Adipocyte (in vitro differentiated cells): ENCODE measurements at regions not wholly inside any gene's neighbourhood (a gene's known extent, or its start where the extent isn't known, plus 50 kb on each side); places are given as distances from the start of the nearest gene placed in this dataset.

Experiments used
- DNase-seq: peaks from one replicate; pipeline ENCODE4 v3.0.0-alpha.2; 2015; ENCODE audit warnings: low read depth
- H3K27me3 ChIP-seq: replicated peaks from 2 replicates; pipeline ENCODE4 v1.7.0; 2013; ENCODE audit warnings: mild to moderate bottlenecking, low read length, moderate library complexity; ENCODE audit not compliant: control insufficient read depth, insufficient read depth
- H3K36me3 ChIP-seq: 2 replicates; pipeline ENCODE4 v1.7.0; 2013; ENCODE audit warnings: low read length, mild to moderate bottlenecking, moderate library complexity; ENCODE audit not compliant: control insufficient read depth, insufficient read depth, severe bottlenecking
- H3K4me1 ChIP-seq: 2 replicates; pipeline ENCODE4 v1.7.0; 2013; ENCODE audit warnings: mild to moderate bottlenecking, low read length, moderate library complexity; ENCODE audit not compliant: control insufficient read depth, insufficient read depth
- H3K4me3 ChIP-seq: 2 replicates; pipeline ENCODE4 v1.7.0; 2013; ENCODE audit warnings: mild to moderate bottlenecking, low read length, moderate library complexity
- H3K9ac ChIP-seq: 2 replicates; pipeline ENCODE4 v1.7.0; 2013; ENCODE audit warnings: mild to moderate bottlenecking, low read length, moderate library complexity
- H3K9me3 ChIP-seq: 2 replicates; pipeline ENCODE4 v1.7.0; 2013; ENCODE audit warnings: mild to moderate bottlenecking, low read length, moderate library complexity; ENCODE audit not compliant: control insufficient read depth

GRCh38 chr2:37507703-37508102 lies 163.3 kb downstream of the QPCT start:
- H3K36me3 ChIP-seq, result no peaks in the 10 kb centered on the region
- H3K27me3 ChIP-seq, result no peaks in the 10 kb centered on the region
- peaks cover 14% of the 10 kb centered on the region for H3K4me1 ChIP-seq
- no peak for DNase-seq
- no peak overlapping the region for H3K4me3 ChIP-seq
- H3K9ac ChIP-seq, result no peak overlapping the region
- H3K9me3 ChIP-seq, result peaks cover 5% of the 10 kb centered on the region

GRCh38 chr2:37512971-37513370 lies 158.5 kb downstream of the CDC42EP3 start:
- H3K9ac ChIP-seq, result no peak overlapping the region
- H3K36me3 ChIP-seq, result no peaks in the 10 kb centered on the region
- DNase-seq, result no peak
- H3K4me3 ChIP-seq, result no peak overlapping the region
- H3K27me3 ChIP-seq, result no peaks in the 10 kb centered on the region
- no peaks in the 10 kb centered on the region for H3K4me1 ChIP-seq
- peaks cover 5% of the 10 kb centered on the region for H3K9me3 ChIP-seq

- H3K36me3 ChIP-seq, result no peaks in the 10 kb centered on the region
- no peak overlapping the region for H3K4me3 ChIP-seq
- DNase-seq, result peak; percentile 86
- no peak overlapping the region for H3K9ac ChIP-seq
- H3K9me3 ChIP-seq, result no peaks in the 10 kb centered on the region
- peaks cover 30% of the 10 kb centered on the region for H3K4me1 ChIP-seq
- no peaks in the 10 kb centered on the region for H3K27me3 ChIP-seq
Measured at GRCh38 chr2:37523814-37524362, 147.6 kb downstream of the CDC42EP3 start.

GRCh38 chr2:37526323-37526722 lies 145.1 kb downstream of the CDC42EP3 start:
- Histone ChIP-seq H3K4me3 (no peak overlapping the region), H3K9ac (no peak overlapping the region), H3K36me3 (no peaks in the 10 kb centered on the region), H3K4me1 (peaks cover 30% of the 10 kb centered on the region), H3K9me3 (no peaks in the 10 kb centered on the region), H3K27me3 (no peaks in the 10 kb centered on the region)
- no peak for DNase-seq

GRCh38 chr2:37526856-37527255 lies 144.6 kb downstream of the CDC42EP3 start:
- no peak overlapping the region for H3K9ac ChIP-seq
- peaks cover 25% of the 10 kb centered on the region for H3K4me1 ChIP-seq

GRCh38 chr2:37527361-37527760 lies 144.1 kb downstream of the CDC42EP3 start:
- Histone ChIP-seq H3K36me3 (no peaks in the 10 kb centered on the region), H3K9ac (no peak overlapping the region), H3K27me3 (no peaks in the 10 kb centered on the region), H3K4me3 (no peak overlapping the region), H3K9me3 (no peaks in the 10 kb centered on the region), H3K4me1 (peaks cover 20% of the 10 kb centered on the region)
- DNase-seq, result no peak

More at GRCh38 chr2:37526856-37527255, 144.6 kb downstream of the CDC42EP3 start:
- DNase-seq, result no peak
- H3K36me3 ChIP-seq, result no peaks in the 10 kb centered on the region
- no peak overlapping the region for H3K4me3 ChIP-seq
- no peaks in the 10 kb centered on the region for H3K27me3 ChIP-seq
- no peaks in the 10 kb centered on the region for H3K9me3 ChIP-seq

- no peaks in the 10 kb centered on the region for H3K36me3 ChIP-seq
- DNase-seq, result peak; percentile 80
- no peaks in the 10 kb centered on the region for H3K9me3 ChIP-seq
- no peak overlapping the region for H3K9ac ChIP-seq
- H3K4me3 ChIP-seq, result no peak overlapping the region
- no peaks in the 10 kb centered on the region for H3K4me1 ChIP-seq
- no peaks in the 10 kb centered on the region for H3K27me3 ChIP-seq
Measured at GRCh38 chr2:37529830-37530415, 141.5 kb downstream of the CDC42EP3 start.

GRCh38 chr2:37532503-37532902 lies 138.9 kb downstream of the CDC42EP3 start:
- no peak for DNase-seq
- no peaks in the 10 kb centered on the region for H3K4me1 ChIP-seq
- H3K9me3 ChIP-seq, result no peaks in the 10 kb centered on the region
- H3K27me3 ChIP-seq, result no peaks in the 10 kb centered on the region
- H3K4me3 ChIP-seq, result no peak overlapping the region
- H3K36me3 ChIP-seq, result no peaks in the 10 kb centered on the region
- no peak overlapping the region for H3K9ac ChIP-seq

GRCh38 chr2:37537316-37537715 lies 134.1 kb downstream of the CDC42EP3 start:
- H3K4me3 ChIP-seq, result no peak overlapping the region
- H3K9ac ChIP-seq, result no peak overlapping the region
- H3K9me3 ChIP-seq, result no peaks in the 10 kb centered on the region
- no peaks in the 10 kb centered on the region for H3K27me3 ChIP-seq
- no peaks in the 10 kb centered on the region for H3K4me1 ChIP-seq
- H3K36me3 ChIP-seq, result no peaks in the 10 kb centered on the region
- DNase-seq, result no peak

- H3K36me3 ChIP-seq, result no peaks in the 10 kb centered on the region
- H3K9ac ChIP-seq, result no peak overlapping the region
- no peaks in the 10 kb centered on the region for H3K27me3 ChIP-seq
- DNase-seq, result no peak
- no peak overlapping the region for H3K4me3 ChIP-seq
- no peaks in the 10 kb centered on the region for H3K9me3 ChIP-seq
- peaks cover 14% of the 10 kb centered on the region for H3K4me1 ChIP-seq
Measured at GRCh38 chr2:37541516-37541915, 129.9 kb downstream of the CDC42EP3 start.

GRCh38 chr2:37543999-37544557 lies 127.4 kb downstream of the CDC42EP3 start:
- Histone ChIP-seq H3K9ac (no peak overlapping the region), H3K4me1 (peaks cover 14% of the 10 kb centered on the region), H3K4me3 (no peak overlapping the region), H3K9me3 (no peaks in the 10 kb centered on the region), H3K36me3 (no peaks in the 10 kb centered on the region), H3K27me3 (no peaks in the 10 kb centered on the region)
- DNase-seq, result no peak
